Keratinocyte (primary cell): ENCODE measurements at regions not wholly inside any gene's neighbourhood (a gene's known extent, or its start where the extent isn't known, plus 50 kb on each side); places are given as distances from the start of the nearest gene placed in this dataset.

ENCODE experiments used
- DNase-seq: peaks from one replicate; pipeline ENCODE4 v3.0.0-alpha.2; 2011; ENCODE audit warnings: low read depth, missing footprints, low spot score
- FAIRE-seq: peaks from 2 replicates; lab custom pipeline; 2011; peaks lifted over from hg19 to GRCh38; lab: Jason Lieb, UNC
- H2AFZ ChIP-seq: 2 replicates; pipeline ENCODE4 v1.6.0; 2012; ENCODE audit warnings: low read length, control low read depth, inconsistent platforms; ENCODE audit not compliant: control insufficient read depth
- H3K27ac ChIP-seq: 2 replicates; pipeline ENCODE4 v1.5.1; 2011; ENCODE audit warnings: low read length; ENCODE audit not compliant: control insufficient read depth, insufficient read depth
- H3K27me3 ChIP-seq: 3 replicates; pipeline ENCODE4 v1.6.0; 2011; ENCODE audit warnings: low read length; ENCODE audit not compliant: control insufficient read depth, insufficient read depth; ENCODE audit errors: extremely low read depth
- H3K36me3 ChIP-seq, 2 experiments: 2 replicates in 1 of 2; 3 replicates in 1 of 2; pipeline ENCODE4 v1.5.1; 2011; ENCODE audit warnings: low read length in 2 of 2, mild to moderate bottlenecking in 1 of 2; ENCODE audit not compliant: control insufficient read depth in 2 of 2, insufficient read depth in 2 of 2; ENCODE audit errors: extremely low read depth in 1 of 2
- H3K4me1 ChIP-seq: 3 replicates; pipeline ENCODE4 v1.5.1; 2011; ENCODE audit warnings: low read length; ENCODE audit not compliant: control insufficient read depth, insufficient read depth; ENCODE audit errors: extremely low read depth
- H3K4me2 ChIP-seq: 3 replicates; pipeline ENCODE4 v1.6.0; 2011; ENCODE audit warnings: low read depth, low read length; ENCODE audit not compliant: control insufficient read depth, insufficient read depth; ENCODE audit errors: extremely low read depth
- H3K4me3 ChIP-seq, 3 experiments: fragments of 200-600 bp in 1 of 3; sonication (generic) in 1 of 3; 2 replicates in 2 of 3; 3 replicates in 1 of 3; pipeline ENCODE4 v1.5.1; 2011 to 2016; ENCODE audit warnings: low read length in 3 of 3, mild to moderate bottlenecking in 3 of 3, control low read depth in 2 of 3, inconsistent platforms in 1 of 3, low read depth in 1 of 3, mixed read lengths in 1 of 3, mixed run types in 1 of 3, moderate library complexity in 1 of 3; ENCODE audit not compliant: control insufficient read depth in 2 of 3, insufficient read depth in 2 of 3; ENCODE audit errors: extremely low read depth in 1 of 3
- H3K79me2 ChIP-seq: 2 replicates; pipeline ENCODE4 v1.6.0; 2012; ENCODE audit warnings: low read length; ENCODE audit not compliant: control insufficient read depth, insufficient read depth
- H3K9ac ChIP-seq: 3 replicates; pipeline ENCODE4 v1.6.0; 2011; ENCODE audit warnings: low read length; ENCODE audit not compliant: control insufficient read depth, insufficient read depth; ENCODE audit errors: extremely low read depth
- H3K9me1 ChIP-seq: 3 replicates; pipeline ENCODE4 v1.6.0; 2011; ENCODE audit warnings: low read length; ENCODE audit not compliant: control insufficient read depth, insufficient read depth; ENCODE audit errors: extremely low read depth
- H3K9me3 ChIP-seq: 2 replicates; pipeline ENCODE4 v1.5.1; 2012; ENCODE audit warnings: low read depth, low read length; ENCODE audit not compliant: control insufficient read depth
- H4K20me1 ChIP-seq: 3 replicates; pipeline ENCODE4 v1.6.0; 2011; ENCODE audit warnings: low read length; ENCODE audit not compliant: control insufficient read depth, insufficient read depth; ENCODE audit errors: extremely low read depth
- CTCF ChIP-seq, 3 experiments: IDR thresholded peaks in 1 of 3; conservative IDR thresholded peaks in 1 of 3; optimal IDR thresholded peaks in 1 of 3; 2 replicates in 2 of 3; 3 replicates in 1 of 3; pipeline versions ENCODE3 to v1.5.1; 2011; ENCODE audit warnings: low read length in 3 of 3, mild to moderate bottlenecking in 3 of 3, moderate library complexity in 2 of 3, control low read depth in 1 of 3, inconsistent platforms in 1 of 3; ENCODE audit not compliant: insufficient read depth in 2 of 3; ENCODE audit errors: extremely low read depth in 1 of 3
- EZH2 ChIP-seq: IDR thresholded peaks from one replicate; pipeline ENCODE4 v1.6.1; 2012; ENCODE audit warnings: inconsistent platforms, mild to moderate bottlenecking, low read length, moderate library complexity
- dilution Hi-C: fragments of 300-500 bp; cut with MboI; formaldehyde crosslinking; loops from one replicate; pipeline ENCODE4 v1.7.0; 2020; ENCODE audit warnings: low sequenced_read_pairs; ENCODE audit not compliant: extremely low pct_ligation_motif_present

GRCh38 chr22:48560836-48561235 lies 1266.8 kb downstream of the BRD1 start:
- H3K27ac ChIP-seq, result no peak overlapping the region
- H3K36me3 ChIP-seq, result no peaks in the 10 kb centered on the region
- no peaks in the 10 kb centered on the region for H3K27me3 ChIP-seq
- no peaks in the 10 kb centered on the region for H3K9me1 ChIP-seq
- dilution Hi-C loops, result no loop called here
- no peak for TF ChIP-seq EZH2
- no peak for TF ChIP-seq CTCF (optimal IDR thresholded peaks at IDR 0.05 in 1 of 3, IDR thresholded peaks at IDR 0.05 in 1 of 3, conservative IDR thresholded peaks at IDR 0.05 in 1 of 3; ENCODE audit: extremely low read depth in 1 of 3, insufficient read depth in 2 of 3, low read length in 3 of 3)
- H4K20me1 ChIP-seq, result no peaks in the 10 kb centered on the region
- no peak for DNase-seq
- H3K4me1 ChIP-seq, result no peaks in the 10 kb centered on the region
- peaks cover 3% of the 10 kb centered on the region for H3K9me3 ChIP-seq
- no peak for FAIRE-seq
- no peak overlapping the region for H3K9ac ChIP-seq
- H2AFZ ChIP-seq, result no peak overlapping the region
- no peak overlapping the region for H3K4me3 ChIP-seq
- no peak overlapping the region for H3K4me2 ChIP-seq
- no peaks in the 10 kb centered on the region for H3K79me2 ChIP-seq

- no peaks in the 10 kb centered on the region for H3K79me2 ChIP-seq
- DNase-seq, result no peak
- no peaks in the 10 kb centered on the region for H3K27me3 ChIP-seq
- H3K27ac ChIP-seq, result no peak overlapping the region
- no peaks in the 10 kb centered on the region for H3K36me3 ChIP-seq
- no peaks in the 10 kb centered on the region for H3K9me1 ChIP-seq
- no peaks in the 10 kb centered on the region for H3K4me1 ChIP-seq
- no peak overlapping the region for H2AFZ ChIP-seq
- no peak overlapping the region for H3K4me3 ChIP-seq
- no peak overlapping the region for H3K4me2 ChIP-seq
- dilution Hi-C loops, result no loop called here
- no peak for FAIRE-seq
- peaks cover 2% of the 10 kb centered on the region for H3K9me3 ChIP-seq
- H3K9ac ChIP-seq, result no peak overlapping the region
- no peaks in the 10 kb centered on the region for H4K20me1 ChIP-seq
- TF ChIP-seq CTCF (optimal IDR thresholded peaks at IDR 0.05 in 1 of 3, IDR thresholded peaks at IDR 0.05 in 1 of 3, conservative IDR thresholded peaks at IDR 0.05 in 1 of 3; ENCODE audit: extremely low read depth in 1 of 3, insufficient read depth in 2 of 3, low read length in 3 of 3) (no peak), EZH2 (no peak)
Observed at GRCh38 chr22:48560389-48560751, 1267.3 kb downstream of the BRD1 start.
